Urinary bladder (tissue), 3 donors: ENCODE measurements at regions not wholly inside any gene's neighbourhood (a gene's known extent, or its start where the extent isn't known, plus 50 kb on each side); places are given as distances from the start of the nearest gene placed in this dataset.
"Not testable (repeated sequence)": the region's sequence is repeated elsewhere in the genome, so short reads cannot be mapped to it uniquely, and the experiment has no call there.

Experiments
- DNase-seq: peaks from one replicate; pipeline ENCODE4 v3.0.0-alpha.2; 2015; ENCODE audit errors: extremely low spot score
- H3K27ac ChIP-seq: one replicate; pipeline ENCODE4 v1.5.1; 2013; ENCODE audit warnings: low read depth, mild to moderate bottlenecking, moderate library complexity
- H3K36me3 ChIP-seq: one replicate; pipeline ENCODE4 v1.6.1; 2013; ENCODE audit warnings: mild to moderate bottlenecking, moderate library complexity; ENCODE audit not compliant: insufficient read depth
- H3K4me1 ChIP-seq: one replicate; pipeline ENCODE4 v1.6.1; 2013; ENCODE audit warnings: mild to moderate bottlenecking, moderate library complexity; ENCODE audit not compliant: insufficient read depth
- H3K4me3 ChIP-seq: one replicate; pipeline ENCODE4 v1.5.1; 2013; ENCODE audit warnings: low read depth, low read length
- WGBS: extraction: QIAGEN DNeasy Blood & Tissue Kit; methylation state at CpG from one replicate; pipeline ENCODE4 v1.1.7; 2013; 5-methylcytosine and 5-hydroxymethylcytosine counted together
- donor health status: healthy with polysubstance abuse.
- donor health status: healthy.

- H3K36me3 ChIP-seq, result no peaks in the 10 kb centered on the region
- no peak overlapping the region for H3K27ac ChIP-seq
- no peaks in the 10 kb centered on the region for H3K4me1 ChIP-seq
- H3K4me3 ChIP-seq, result no peak overlapping the region
- WGBS, result 83% methylated on average over 4 of the region's 4 CpGs
- DNase-seq, result no peak
These were observed 663.6 kb upstream of the CHRM3 start for GRCh38 chr1:238722812-238723211.

- H3K36me3 ChIP-seq, result no peaks in the 10 kb centered on the region
- WGBS, result 77% methylated on average over 2 of the region's 2 CpGs
- no peak for DNase-seq
- no peak overlapping the region for H3K4me3 ChIP-seq
- no peaks in the 10 kb centered on the region for H3K4me1 ChIP-seq
- no peak overlapping the region for H3K27ac ChIP-seq
These were observed 675.7 kb upstream of the CHRM3 start for GRCh38 chr1:238710697-238711096.

- no peak for DNase-seq
- H3K4me1 ChIP-seq, result no peaks in the 10 kb centered on the region
- no peak overlapping the region for H3K27ac ChIP-seq
- no peaks in the 10 kb centered on the region for H3K36me3 ChIP-seq
- no peak overlapping the region for H3K4me3 ChIP-seq
- 85% methylated on average over 5 of the region's 5 CpGs for WGBS
These were observed 685.3 kb upstream of the CHRM3 start for GRCh38 chr1:238701024-238701423.

- DNase-seq, result no peak
- H3K36me3 ChIP-seq, result no peaks in the 10 kb centered on the region
- no peak overlapping the region for H3K27ac ChIP-seq
- no peaks in the 10 kb centered on the region for H3K4me1 ChIP-seq
- no peak overlapping the region for H3K4me3 ChIP-seq
These were observed 696.0 kb upstream of the CHRM3 start for GRCh38 chr1:238690415-238690814.

GRCh38 chr1:238684576-238684975 is 701.8 kb upstream of the CHRM3 start:
- 95% methylated on average over 27 of the region's 27 CpGs for WGBS
- H3K27ac ChIP-seq, H3K36me3 ChIP-seq, H3K4me3 ChIP-seq, DNase-seq, H3K4me1 ChIP-seq: not testable (repeated sequence)

- H3K36me3 ChIP-seq, result no peaks in the 10 kb centered on the region
- WGBS, result 93% methylated on average over 4 of the region's 4 CpGs
- DNase-seq, result no peak
- H3K4me3 ChIP-seq, result no peak overlapping the region
- no peaks in the 10 kb centered on the region for H3K4me1 ChIP-seq
- no peak overlapping the region for H3K27ac ChIP-seq
These were observed 704.9 kb upstream of the CHRM3 start for GRCh38 chr1:238681451-238681850.

- no peaks in the 10 kb centered on the region for H3K36me3 ChIP-seq
These were observed 705.3 kb upstream of the CHRM3 start for GRCh38 chr1:238681021-238681420.

GRCh38 chr1:238677567-238677966 is 708.8 kb upstream of the CHRM3 start:
- H3K27ac ChIP-seq, result no peak overlapping the region
- H3K4me1 ChIP-seq, result no peaks in the 10 kb centered on the region
- no peaks in the 10 kb centered on the region for H3K36me3 ChIP-seq
- 92% methylated on average over 4 of the region's 4 CpGs for WGBS
- no peak overlapping the region for H3K4me3 ChIP-seq
- DNase-seq, result no peak

More at GRCh38 chr1:238681021-238681420, 705.3 kb upstream of the CHRM3 start:
- Histone ChIP-seq H3K4me1 (no peaks in the 10 kb centered on the region), H3K4me3 (no peak overlapping the region), H3K27ac (no peak overlapping the region)
- no peak for DNase-seq
- 88% methylated on average over 5 of the region's 5 CpGs for WGBS

GRCh38 chr1:238675221-238675620 is 711.1 kb upstream of the CHRM3 start:
- no peak overlapping the region for H3K27ac ChIP-seq
- 52% methylated on average over 1 of the region's 1 CpG for WGBS
- DNase-seq, result no peak
- H3K36me3 ChIP-seq, result no peaks in the 10 kb centered on the region
- no peaks in the 10 kb centered on the region for H3K4me1 ChIP-seq
- H3K4me3 ChIP-seq, result no peak overlapping the region

- Histone ChIP-seq H3K4me1 (no peaks in the 10 kb centered on the region), H3K4me3 (no peak overlapping the region), H3K27ac (no peak overlapping the region), H3K36me3 (no peaks in the 10 kb centered on the region)
- 86% methylated on average over 1 of the region's 1 CpG for WGBS
- DNase-seq, result no peak
These were observed 712.1 kb upstream of the CHRM3 start for GRCh38 chr1:238674316-238674715.

- Histone ChIP-seq H3K4me1 (no peaks in the 10 kb centered on the region), H3K27ac (no peak overlapping the region), H3K36me3 (no peaks in the 10 kb centered on the region), H3K4me3 (no peak overlapping the region)
- WGBS, result 85% methylated on average over 3 of the region's 3 CpGs
- no peak for DNase-seq
These were observed 712.8 kb upstream of the CHRM3 start for GRCh38 chr1:238673561-238673960.

GRCh38 chr1:238672806-238673205 is 713.6 kb upstream of the CHRM3 start:
- Histone ChIP-seq H3K36me3 (no peaks in the 10 kb centered on the region), H3K27ac (no peak overlapping the region), H3K4me3 (no peak overlapping the region), H3K4me1 (no peaks in the 10 kb centered on the region)
- no peak for DNase-seq
- 83% methylated on average over 3 of the region's 3 CpGs for WGBS

GRCh38 chr1:238672262-238672661 is 714.1 kb upstream of the CHRM3 start:
- Histone ChIP-seq H3K4me1 (no peaks in the 10 kb centered on the region), H3K27ac (no peak overlapping the region), H3K4me3 (no peak overlapping the region), H3K36me3 (no peaks in the 10 kb centered on the region)
- DNase-seq, result no peak
- 16% methylated on average over 4 of the region's 4 CpGs for WGBS

GRCh38 chr1:238664139-238664538 is 722.2 kb upstream of the CHRM3 start:
- DNase-seq, result no peak
- Histone ChIP-seq H3K36me3 (no peaks in the 10 kb centered on the region), H3K27ac (no peak overlapping the region), H3K4me3 (no peak overlapping the region), H3K4me1 (no peaks in the 10 kb centered on the region)
- WGBS, result 49% methylated on average over 2 of the region's 2 CpGs

GRCh38 chr1:238660849-238661248 is 725.5 kb upstream of the CHRM3 start:
- H3K27ac ChIP-seq, result no peak overlapping the region
- H3K4me1 ChIP-seq, result no peaks in the 10 kb centered on the region
- H3K4me3 ChIP-seq, result no peak overlapping the region
- 65% methylated on average over 1 of the region's 1 CpG for WGBS
- DNase-seq, result no peak
- H3K36me3 ChIP-seq, result no peaks in the 10 kb centered on the region
